GM18511 (cell line): ENCODE measurements at regions not wholly inside any gene's neighbourhood (a gene's known extent, or its start where the extent isn't known, plus 50 kb on each side); places are given as distances from the start of the nearest gene placed in this dataset.
A peak's percentile ranks its signal among the peaks of the same experiment; 100 is the strongest.

Experiments used
- ATAC-seq: cut with Tn5 transposase; IDR thresholded peaks from one replicate; pipeline ENCODE4 v1.9.1; 2021; ENCODE audit warnings: mild to moderate bottlenecking, moderate library complexity; ENCODE audit not compliant: unreplicated experiment

DNA sequence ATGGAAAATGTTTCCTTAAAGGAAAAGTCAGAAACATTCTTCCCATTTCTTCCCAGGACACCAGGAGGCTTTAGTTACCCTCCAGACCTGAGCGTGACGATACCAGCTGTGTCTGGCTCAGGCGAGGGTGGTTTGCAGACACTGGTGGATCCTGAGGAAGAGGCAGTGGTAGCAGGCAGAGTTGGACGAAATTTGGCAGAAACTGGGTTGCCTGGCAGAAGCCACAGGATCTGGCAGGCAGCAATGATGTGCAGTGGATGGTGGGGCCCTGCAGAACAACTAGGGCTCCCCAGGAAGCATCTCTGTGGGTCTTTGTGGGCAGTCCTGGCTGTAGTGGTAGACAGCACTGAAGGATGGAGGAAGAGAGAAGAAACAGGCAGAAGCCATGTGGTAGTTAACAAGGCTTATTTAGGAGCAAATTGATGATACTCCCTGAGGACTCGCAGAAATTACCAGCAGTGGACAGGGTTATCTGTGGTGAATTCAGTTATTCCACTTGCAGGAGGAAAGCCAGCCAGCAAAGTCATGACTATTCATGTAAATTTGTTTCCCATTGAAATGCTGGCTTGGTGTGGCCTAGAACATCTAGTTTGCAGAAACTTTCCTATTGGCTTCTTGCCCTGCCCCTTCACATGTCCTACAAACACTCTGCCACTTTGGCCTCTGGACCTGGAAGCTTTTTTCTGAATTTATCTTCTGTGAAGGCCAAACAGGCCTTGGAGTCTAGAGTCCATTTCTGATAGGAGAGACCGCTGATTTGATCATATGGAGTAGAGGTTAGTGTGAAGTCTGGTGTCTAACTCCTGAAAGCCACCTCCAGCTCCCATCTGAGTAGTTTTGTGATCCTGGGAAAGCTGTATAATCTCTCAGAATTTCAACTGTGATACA, 212.0 kb downstream of the DMRT2 start:
- ATAC-seq, result no peak

DNA sequence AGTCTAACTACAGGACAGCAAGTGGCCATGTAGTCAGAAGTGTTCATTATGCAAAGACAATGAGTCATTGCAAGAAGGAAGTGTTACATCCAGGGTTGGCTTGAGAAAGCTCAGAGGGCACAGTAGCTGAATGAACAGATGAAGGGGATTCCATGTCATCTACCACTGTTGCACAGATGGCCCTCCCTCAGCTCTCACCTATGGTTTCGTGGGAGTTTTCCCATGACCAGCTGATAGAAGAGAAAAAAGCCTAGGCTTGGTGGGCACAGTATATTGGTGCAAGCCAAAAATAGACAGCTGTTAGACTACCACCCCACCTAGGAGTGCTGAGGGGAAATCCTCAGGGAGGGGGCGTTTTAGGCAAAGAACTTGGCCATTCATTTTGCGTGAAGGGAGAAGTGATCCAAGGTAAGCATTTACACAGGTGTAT, 217.0 kb downstream of the DMRT2 start:
- peak; percentile 86 for ATAC-seq

DNA sequence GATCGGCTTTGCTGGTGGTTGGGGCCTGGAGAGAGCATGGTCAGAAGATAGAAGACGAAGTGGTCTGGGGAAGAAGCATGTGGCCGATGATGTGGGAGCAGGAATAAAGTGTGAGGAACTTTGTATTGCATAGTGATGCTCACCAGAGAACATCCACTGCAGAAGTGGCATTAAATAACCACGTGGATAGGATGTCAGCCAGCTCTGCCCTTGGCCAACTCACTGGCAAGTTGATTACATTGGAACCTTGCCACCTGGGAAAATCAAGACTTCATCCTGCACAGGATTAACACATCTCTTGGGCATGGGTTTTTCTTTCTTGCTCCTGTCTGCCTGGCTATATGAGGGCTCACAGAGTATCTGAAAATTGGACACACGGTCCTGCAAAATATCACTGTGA, 217.4 kb downstream of the DMRT2 start:
- ATAC-seq, result no peak

DNA sequence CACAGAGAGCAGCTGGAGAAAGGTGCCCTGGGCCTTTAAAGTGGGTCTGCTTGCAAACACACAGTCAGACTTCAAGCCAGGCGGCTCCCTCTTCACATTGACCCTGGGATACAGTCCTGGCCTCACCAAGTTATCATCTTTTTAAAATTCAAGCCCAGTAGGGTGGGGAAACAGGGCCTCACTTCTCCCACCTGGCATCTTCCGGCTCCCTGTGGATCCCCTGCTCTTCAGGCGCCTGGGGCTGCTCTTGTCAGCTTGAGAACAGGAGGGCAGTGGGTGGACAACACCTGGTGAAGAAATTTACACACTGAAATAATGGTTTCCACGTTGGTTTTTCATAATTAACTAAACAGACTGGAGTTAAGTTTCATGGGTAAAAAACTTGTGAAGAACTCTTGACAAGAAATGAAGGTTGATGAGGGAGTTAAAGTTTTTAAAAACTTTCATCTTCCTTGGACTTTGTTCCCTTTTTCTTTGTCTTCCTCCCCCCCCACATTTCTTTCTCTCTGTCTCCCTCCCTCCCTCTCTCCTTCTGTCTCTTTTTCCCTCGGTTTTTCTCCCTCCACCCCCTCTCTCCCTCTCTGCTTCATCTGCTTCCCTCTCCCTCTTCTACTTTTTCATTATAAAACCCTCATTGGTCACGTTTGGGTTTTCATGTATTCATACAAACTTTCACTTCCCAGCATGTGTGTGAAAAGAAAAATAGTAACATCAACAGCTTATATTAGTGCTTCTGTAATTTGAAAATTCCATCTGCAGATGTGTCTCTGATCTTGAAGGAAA, 219.6 kb downstream of the DMRT2 start:
- ATAC-seq, result no peak

DNA sequence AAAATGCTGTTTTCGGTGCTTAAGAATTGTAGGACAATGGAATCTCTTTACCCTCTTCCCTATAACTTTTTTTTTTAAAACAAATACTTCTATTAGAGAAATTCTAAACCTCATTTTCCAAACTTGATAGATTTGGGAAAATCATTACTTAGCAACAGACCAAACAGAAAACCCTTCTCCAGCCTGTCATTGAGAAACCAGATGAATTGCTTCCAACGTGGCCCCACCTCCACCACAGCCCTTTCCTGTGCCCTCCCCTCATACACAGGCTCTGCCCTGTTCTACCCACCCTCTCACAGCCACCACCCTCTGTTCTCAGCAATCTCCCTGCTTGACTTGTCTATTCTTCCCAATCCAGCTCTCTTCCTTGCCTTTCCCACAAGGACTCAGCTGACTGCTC, 221.2 kb downstream of the DMRT2 start:
- no peak for ATAC-seq

DNA sequence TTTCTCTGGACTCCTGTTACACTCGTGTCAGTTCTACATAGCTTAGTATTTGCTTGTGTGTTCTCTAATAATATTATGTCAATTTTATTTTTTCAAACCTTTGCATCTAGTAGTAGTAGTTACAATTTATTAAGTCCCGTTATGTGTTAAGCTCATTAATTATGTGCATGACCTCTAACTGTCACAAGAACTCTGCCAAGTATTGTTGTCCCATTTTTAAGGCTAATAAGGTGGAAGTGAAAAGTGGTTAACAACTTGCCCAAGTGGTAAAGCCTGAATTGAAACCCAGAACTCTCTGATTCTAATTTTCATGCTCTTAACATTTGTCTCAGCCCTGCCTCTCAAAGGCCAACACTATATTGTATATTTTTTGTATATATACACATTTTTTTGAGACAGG, 221.6 kb downstream of the DMRT2 start:
- no peak for ATAC-seq

DNA sequence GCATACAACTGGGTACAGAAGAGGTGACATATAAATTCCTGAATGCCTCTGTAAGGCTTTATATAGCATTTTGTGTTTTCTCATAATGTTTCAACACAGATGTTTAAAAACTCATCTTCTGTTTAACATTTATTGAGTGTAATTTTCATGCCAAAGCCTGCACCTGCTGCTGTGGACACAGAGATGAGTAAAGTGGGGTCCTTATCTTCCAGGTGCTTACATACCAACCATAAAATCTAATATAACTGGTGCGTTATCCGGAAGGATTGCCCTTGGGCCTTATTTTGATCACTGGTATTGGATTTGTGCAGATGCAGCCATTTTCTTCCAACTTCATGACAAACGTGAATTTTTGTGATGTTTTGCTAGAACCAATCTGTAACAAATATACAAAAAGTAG, 222.3 kb downstream of the DMRT2 start:
- no peak for ATAC-seq

DNA sequence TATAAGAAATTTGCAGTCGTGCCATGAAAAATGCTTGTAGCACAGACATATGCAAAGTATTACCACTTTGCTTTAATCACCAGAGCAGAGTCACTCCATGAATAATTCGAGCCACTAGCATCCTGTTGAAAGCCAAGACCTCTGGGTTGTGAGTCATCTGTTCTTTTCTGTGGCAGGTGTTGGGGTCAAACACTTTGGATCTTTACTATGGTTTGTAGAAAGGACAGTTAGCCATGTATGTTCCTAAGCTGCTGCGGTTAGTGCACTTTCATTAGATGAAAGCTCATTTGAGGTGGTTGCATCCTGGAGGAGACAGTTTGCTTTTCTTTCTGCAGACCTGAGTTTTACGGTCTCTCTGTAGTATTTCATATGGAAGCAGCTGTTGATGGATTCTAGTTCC, 223.7 kb downstream of the DMRT2 start:
- ATAC-seq, result no peak

DNA sequence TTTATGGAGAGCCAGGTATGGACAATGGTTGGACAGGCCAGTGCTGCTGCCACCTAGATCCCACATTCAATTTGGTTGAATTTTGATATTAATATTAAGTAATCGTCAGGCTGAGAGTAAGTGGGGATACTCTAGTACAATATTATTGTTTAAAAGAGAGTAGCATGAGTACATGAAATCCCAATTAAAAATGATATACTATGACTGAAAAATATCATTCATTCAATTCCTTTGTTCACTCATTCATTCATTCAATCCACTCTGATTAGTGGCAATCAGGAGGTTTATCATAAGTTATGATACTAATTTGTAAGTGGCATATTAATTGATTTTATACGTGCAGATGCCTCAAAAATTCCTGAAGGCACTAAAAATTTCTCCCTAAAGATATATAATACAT, 224.2 kb downstream of the DMRT2 start:
- no peak for ATAC-seq

DNA sequence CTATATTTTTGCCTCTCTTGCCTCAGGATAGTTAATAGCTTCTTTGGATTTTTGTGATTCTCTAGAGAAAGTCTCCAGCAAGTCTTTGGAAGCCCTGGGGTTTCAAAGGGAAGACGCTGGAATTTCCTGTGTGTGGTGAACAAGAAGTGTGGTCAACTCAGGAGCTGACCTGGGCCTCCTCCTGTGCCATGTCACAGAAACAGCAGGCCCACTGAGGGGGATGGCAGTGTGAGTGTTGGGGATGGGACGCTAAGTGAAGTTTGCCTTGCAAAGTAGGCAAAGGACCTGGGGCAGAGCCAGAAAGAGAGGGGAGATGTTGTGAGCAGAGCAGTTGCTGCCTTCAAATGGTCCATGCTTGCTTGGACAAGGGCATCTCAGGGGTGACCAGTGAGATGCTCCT, 226.3 kb downstream of the DMRT2 start:
- no peak for ATAC-seq

DNA sequence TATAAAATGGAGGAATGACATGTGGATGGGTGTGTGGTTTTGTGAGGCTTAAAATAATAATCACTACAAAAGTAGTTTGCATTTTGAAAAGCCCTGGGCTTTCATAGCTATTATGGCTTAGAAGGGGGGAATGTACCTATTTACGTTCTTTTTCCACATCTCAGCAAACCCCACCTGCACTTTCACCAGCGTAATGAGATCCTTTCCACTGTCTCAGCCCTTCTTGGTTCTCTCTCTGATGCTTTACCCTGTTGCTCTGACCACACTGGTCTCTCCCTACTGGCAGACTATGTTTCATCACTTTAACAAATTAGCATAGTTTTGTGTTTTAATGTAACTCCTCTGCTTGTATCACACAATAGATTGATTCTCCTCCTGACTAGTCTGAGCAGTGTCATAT, 234.6 kb downstream of the DMRT2 start:
- no peak for ATAC-seq

DNA sequence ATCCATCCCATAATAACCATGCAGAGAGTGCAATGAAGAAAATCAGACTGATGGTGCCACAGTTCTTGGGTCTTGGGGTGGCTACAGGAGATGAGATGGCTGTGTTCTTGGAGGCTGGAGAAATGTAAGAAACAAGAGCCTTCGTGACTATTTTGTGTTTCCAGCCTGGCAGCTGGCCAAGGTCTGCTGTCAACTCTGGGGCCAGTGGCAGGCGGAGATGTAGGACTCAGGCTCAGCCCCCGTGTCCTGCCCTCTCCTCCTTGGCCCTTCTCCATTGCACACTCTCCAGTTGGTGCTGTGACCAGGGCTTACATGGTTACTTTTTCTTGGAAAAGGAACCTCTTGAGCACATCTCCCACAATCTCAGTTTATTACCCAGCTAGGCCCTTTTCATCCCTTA, 235.4 kb downstream of the DMRT2 start:
- ATAC-seq, result no peak

DNA sequence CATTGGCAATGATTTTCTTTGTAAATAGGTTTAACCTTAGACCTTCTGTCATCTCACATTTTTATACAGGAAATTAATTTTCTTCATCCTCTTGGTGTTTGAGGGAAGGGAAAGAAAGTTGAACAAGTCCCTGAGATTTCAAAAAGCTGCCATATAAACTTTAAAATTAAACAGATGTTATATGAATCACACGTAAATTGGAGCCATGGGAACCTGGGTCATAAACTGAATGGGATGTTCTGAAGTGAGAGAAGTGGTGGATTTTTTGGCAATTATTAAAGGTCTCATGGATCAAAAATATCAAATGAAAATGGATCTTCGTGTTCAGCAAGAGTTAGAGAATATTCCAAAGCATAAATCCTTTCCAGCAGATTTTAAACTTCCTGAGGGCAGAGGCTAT, 242.2 kb downstream of the DMRT2 start:
- ATAC-seq, result no peak

DNA sequence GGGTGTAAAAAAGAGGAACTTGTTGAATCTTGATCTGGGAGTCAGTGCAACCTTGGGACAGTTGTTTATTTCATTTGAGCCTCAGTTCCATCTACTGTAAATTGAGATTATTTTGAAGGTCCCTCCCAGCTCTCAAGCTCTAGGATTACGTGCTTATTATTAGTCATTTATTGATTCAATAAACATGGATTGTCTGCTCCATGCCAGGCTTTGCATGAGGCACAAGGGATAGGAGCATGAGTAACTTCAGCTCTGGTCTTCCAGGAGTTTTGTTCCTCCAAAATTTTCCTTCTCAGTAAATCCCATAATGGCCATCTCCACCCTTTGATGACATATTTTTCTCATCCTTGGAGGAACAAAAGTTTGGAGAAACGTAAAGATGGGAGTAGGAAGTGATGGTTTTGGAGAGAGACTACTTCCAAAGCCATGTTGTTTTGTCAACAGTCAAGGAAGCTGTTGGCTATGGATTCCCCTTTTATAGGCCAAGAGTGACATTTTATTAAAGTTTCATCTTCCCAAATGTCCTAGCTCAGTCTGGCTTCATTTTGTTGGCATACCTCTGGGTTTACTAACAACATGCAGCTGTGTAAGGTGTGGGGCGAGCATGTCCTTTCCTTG, 244.6 kb downstream of the DMRT2 start:
- no peak for ATAC-seq

DNA sequence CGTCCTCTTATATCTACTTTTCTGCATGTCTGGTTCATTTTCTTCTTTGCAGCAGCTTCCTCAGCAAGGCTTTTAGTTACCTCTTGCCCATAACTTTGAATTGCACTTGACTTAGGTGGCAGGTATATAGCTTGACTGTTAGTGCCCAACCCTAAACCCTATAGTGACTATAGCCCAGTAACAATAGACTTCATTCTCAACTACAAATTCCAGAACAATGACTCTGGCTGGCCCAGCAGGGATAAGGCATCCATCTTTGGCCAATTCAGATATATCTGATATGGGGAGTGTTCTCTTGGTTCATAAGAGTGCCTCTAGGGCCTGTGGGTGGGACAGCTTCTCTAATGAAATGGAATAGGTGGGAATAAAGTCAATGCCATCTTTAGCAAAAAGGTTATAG, 246.2 kb downstream of the DMRT2 start:
- ATAC-seq, result no peak

DNA sequence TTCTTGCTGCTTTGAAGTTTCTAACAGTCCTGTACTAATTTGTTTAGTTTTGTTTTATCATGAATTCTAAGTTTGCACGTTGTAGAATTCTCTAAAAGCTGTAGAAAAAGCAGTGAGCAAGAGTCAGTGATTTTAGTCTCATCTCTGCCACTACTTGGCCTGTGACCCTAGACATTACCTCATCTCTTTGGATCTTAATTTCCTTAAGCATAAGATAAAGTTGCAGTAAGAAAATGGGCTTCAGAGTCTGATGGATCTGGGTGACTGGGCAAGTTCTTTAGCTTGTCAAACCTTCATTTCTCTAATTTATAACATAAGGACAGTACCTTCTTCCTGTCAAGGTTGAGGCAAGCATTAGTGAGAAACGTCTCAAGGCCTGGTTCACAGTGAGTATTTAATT, 247.9 kb downstream of the DMRT2 start:
- no peak for ATAC-seq

DNA sequence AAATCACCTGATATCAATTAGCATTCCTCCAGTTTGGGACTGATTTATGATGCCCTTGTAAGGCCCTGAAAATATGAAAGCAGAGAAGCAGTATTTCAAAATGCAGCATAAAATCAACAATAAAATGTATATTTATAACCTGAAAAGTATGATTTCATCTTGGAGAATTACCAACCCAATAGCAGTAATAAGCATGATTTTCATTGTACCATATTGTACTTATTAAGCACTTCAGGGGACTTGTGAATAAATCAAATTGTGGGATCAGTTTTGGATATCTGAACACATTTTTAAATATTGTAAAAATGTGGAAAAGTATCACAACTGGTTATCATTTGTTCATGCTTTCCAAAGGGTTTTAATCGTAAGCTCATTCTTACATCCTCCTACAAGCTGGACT, 250.8 kb downstream of the DMRT2 start:
- no peak for ATAC-seq

DNA sequence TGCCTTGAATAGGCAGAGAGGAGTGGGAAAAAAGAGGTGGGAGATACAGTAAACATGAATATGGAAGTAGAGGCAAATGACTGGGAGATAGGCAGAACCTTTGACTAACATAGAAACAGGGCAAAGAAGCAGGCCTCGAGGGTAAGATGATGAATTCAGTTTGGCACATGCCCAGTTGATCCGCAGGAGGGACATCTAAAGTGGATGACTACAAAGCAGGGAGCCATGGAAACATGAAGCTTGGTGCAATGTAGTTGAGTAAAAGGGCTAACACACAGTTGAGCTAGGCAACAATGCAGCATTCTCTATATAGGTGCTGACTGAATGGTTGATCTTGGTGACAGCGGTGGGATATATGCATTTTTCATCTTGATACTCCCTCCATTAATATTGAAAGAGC, 253.8 kb downstream of the DMRT2 start:
- no peak for ATAC-seq

DNA sequence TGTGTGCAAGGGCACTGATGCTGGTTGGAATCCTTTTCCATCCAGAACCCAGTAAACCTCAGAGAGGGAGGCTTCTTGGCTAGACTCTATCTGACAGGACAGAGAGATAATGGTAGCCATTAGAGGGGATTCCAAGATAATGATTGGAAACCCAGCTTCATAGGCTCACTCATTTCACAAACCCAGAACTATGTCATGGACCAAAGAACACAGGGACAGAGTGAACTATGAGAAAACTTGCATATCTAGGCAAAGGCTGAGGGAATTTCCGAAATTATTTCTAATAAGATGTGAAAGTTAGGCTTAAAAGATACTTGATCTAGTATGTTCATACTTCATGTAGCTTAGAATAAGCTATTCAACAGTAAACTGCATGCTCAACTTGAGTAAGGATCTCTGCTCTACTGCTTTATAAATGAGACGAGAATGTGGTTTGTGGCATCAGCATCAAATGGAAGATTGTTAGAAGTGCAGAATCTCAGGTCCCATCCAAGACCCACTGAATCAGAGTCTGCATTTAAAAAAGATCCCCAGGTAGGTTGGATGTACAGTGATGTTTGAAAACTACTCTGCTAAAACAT, 261.4 kb downstream of the DMRT2 start:
- no peak for ATAC-seq

DNA sequence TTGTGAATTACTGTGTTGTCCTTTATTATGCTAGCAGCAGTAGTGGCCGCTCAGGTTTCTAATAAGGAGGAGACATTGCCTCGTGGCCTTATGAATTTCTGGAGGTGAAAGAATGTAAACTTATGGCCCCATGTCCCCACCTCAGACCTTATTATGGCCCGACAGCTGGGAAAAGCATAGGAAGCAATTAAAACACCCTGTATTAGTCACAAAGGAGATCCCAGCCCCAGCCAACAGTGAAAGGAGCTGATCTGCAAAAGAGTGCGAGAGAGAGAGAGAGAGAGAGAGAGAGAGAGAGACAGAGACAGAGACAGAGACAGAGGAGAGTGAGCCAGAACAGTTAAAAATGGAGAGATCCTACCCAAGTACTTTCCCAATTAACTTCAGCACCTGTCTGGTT, 269.3 kb downstream of the DMRT2 start:
- ATAC-seq, result no peak

DNA sequence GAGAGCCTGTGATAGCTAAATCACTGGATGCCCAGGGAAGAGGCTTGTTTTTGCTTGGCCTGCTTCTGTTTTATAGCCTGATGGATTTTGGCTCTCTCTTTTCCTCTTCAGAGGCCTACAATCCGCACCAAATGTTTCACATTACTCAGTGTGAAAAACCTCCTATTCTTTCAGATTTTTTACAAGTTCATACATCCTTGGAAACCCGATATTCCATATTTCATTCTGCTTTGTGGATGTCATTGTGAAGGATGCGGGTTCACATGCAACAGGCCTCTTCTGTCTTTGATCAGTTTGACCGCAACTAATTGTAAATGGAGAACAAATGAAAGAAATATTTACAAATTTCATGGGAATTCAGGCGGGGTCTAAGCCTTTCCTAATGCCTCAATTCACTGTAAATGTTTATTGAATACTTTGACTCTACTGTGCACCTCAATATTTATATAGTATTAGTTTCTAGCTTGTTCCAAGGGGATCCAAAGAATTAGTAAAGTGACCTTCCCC, 269.9 kb downstream of the DMRT2 start:
- ATAC-seq, result no peak
